Testis (tissue), 2 donors: ENCODE measurements at regions not wholly inside any gene's neighbourhood (a gene's known extent, or its start where the extent isn't known, plus 50 kb on each side); places are given as distances from the start of the nearest gene placed in this dataset.

ENCODE experiments used
- POLR2A ChIP-seq: fragments of 450-650 bp; IDR thresholded peaks from one replicate; pipeline ENCODE4 v1.6.1; 2017; ENCODE audit warnings: antibody characterized with exemption, mild to moderate bottlenecking, moderate library complexity
- TF ChIP-seq, protein P1 (sequence below), 3 experiments: fragments of 450-650 bp in 2 of 3; fragments of 200-600 bp in 1 of 3; sonication (generic) in 1 of 3; IDR thresholded peaks; one replicate each; pipeline ENCODE4 v1.5.1; 2016 to 2019; ENCODE audit warnings: antibody characterized with exemption in 3 of 3, mild to moderate bottlenecking in 2 of 3, moderate library complexity in 1 of 3

DNA sequence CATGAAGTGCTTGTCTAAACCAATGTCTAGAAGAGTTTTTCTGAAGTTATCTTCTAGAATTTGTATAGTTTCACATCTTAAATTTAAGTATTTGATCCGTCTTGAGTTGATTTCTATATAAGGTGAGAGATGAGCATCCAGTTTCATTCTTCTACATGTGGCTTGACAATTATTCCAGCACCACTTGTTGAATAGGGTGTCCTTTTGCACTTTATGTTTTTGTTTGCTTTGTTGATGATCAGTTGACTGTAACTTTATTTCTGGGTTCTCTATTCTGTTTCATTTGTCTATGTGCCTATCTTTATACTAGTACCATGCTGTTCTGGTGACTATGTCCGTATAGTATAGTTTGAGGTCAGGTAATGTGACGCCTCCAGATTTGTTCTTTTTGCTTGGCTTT, 426.6 kb upstream of the CHRM2 start:
- TF ChIP-seq, protein P1, sequence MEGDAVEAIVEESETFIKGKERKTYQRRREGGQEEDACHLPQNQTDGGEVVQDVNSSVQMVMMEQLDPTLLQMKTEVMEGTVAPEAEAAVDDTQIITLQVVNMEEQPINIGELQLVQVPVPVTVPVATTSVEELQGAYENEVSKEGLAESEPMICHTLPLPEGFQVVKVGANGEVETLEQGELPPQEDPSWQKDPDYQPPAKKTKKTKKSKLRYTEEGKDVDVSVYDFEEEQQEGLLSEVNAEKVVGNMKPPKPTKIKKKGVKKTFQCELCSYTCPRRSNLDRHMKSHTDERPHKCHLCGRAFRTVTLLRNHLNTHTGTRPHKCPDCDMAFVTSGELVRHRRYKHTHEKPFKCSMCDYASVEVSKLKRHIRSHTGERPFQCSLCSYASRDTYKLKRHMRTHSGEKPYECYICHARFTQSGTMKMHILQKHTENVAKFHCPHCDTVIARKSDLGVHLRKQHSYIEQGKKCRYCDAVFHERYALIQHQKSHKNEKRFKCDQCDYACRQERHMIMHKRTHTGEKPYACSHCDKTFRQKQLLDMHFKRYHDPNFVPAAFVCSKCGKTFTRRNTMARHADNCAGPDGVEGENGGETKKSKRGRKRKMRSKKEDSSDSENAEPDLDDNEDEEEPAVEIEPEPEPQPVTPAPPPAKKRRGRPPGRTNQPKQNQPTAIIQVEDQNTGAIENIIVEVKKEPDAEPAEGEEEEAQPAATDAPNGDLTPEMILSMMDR (IDR thresholded peaks at IDR 0.05), result no peak
- no peak for TF ChIP-seq POLR2A
